22Rv1 (cell line): ENCODE measurements at regions not wholly inside any gene's neighbourhood (a gene's known extent, or its start where the extent isn't known, plus 50 kb on each side); places are given as distances from the start of the nearest gene placed in this dataset.

Experiments used
- H3K27ac ChIP-seq: fragments of 450-650 bp; 2 replicates; pipeline ENCODE4 v1.5.1; 2017
- CTCF ChIP-seq: fragments of 450-650 bp; IDR thresholded peaks from 2 replicates; pipeline ENCODE4 v1.5.1; 2017; ENCODE audit warnings: mild to moderate bottlenecking
- ZFX ChIP-seq: fragments of 450-650 bp; IDR thresholded peaks from 2 replicates; pipeline ENCODE4 v1.6.1; 2017; ENCODE audit warnings: antibody characterized with exemption, borderline replicate concordance

DNA sequence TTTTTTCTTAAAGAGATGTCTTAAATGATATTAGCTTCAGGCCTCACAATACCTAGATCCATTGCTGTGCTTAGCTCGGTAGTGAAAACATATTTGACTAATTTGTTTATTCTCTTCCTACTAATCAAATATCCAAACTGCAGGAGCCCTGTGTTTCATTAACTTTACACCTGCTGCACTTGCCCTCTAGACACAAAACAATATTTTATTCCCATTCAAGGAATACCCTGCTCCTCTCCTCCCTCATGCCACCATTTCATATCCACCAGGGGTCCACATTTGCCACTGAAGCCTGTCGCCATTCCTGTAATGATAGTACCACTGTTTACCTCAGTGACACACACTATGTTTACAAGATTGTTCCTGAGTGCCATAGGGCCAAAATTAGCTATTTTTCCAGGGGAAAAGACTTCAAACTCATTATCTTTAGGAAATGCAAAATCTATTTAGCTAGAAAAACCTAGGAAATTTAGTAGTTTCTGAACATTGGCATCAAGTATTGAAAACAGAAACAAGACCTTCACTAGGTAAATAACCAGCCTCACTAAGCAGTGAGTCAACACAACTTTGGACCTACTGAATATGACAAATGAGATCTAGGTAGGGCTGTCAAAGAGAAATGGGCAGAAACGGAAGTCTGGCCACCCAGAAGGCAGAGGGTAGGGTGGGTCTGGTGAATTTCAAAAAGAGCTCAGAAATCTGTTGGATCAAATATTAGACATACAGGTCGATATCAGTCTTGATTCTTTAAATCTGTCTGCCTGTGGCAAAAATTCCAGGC is 134.6 kb upstream of the KCNK1 start:
- H3K27ac ChIP-seq = no peak overlapping the region
- TF ChIP-seq ZFX (no peak), CTCF (no peak)

DNA sequence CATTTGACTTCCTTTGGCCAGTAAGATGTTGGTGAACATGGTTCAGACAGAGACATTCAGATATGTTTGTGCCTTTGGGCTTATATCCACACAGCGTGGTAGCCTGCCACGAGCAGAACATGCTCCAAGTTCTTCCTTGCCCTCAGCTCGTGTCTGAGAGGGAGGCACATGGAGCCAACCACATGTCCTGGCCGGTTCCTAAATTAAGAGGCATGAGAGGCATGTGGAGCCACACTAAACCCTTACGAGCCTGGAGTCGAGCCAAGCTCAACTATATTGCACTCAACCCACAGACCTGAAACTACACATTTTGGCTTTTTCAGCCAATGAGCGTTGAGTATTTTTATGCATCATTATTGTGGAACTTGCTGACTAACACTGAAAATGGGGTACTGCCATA is 133.7 kb upstream of the KCNK1 start:
- H3K27ac ChIP-seq = no peak overlapping the region
- TF ChIP-seq ZFX = no peak
- TF ChIP-seq CTCF = no peak

DNA sequence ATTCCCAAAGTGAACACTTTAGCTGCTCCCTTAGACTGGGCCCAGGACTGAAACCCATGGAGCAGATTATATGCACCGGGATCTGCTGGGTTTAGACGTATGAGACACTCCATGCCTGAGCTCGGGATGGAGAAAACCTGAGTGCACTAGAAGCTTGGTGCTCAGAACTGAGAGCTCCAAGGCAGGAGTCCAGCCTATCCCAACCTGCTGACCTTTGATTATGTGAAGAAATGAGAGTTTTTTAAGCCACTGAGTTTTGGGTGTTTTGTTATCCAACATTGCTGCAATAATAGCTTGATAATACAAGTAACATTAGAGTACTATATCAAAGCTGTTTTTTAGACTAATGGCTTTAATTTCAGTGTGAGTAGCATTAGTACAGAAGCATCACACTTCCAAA is 131.5 kb upstream of the KCNK1 start:
- TF ChIP-seq ZFX (no peak), CTCF (no peak)
- H3K27ac ChIP-seq = no peak overlapping the region

- TF ChIP-seq ZFX = no peak
- no peak for TF ChIP-seq CTCF
- no peak overlapping the region for H3K27ac ChIP-seq
These were observed 128.5 kb upstream of the KCNK1 start for GRCh38 chr1:233485385-233485784.

GRCh38 chr1:233485809-233486398 is 128.0 kb upstream of the KCNK1 start:
- TF ChIP-seq ZFX = no peak
- no peak for TF ChIP-seq CTCF
- no peak overlapping the region for H3K27ac ChIP-seq

DNA sequence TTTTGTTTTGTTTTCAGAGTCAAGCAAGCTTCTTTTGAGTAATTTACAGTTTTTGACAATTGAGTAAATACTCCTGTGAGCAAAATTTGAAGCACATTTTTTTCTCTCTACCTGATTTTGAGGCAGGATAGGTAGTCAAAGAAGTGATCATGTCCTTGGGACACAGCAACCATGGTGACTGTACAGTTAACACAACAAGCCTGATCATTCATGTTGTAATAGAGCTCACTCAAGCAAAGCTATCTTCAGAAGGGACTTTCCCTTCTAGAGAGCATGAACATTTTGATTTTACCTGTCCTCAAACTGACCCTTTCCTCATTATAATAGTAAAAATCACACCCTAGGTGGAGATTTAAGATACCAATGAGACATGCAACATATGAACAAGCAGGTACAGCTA is 126.5 kb upstream of the KCNK1 start:
- no peak overlapping the region for H3K27ac ChIP-seq
- TF ChIP-seq CTCF (no peak), ZFX (no peak)

GRCh38 chr1:233489411-233489810 is 124.5 kb upstream of the KCNK1 start:
- no peak overlapping the region for H3K27ac ChIP-seq
- TF ChIP-seq CTCF (no peak), ZFX (no peak)
